ENCODE measurements at regions not wholly inside any gene's neighbourhood (a gene's known extent, or its start where the extent isn't known, plus 50 kb on each side); places are given as distances from the start of the nearest gene placed in this dataset.

DNA sequence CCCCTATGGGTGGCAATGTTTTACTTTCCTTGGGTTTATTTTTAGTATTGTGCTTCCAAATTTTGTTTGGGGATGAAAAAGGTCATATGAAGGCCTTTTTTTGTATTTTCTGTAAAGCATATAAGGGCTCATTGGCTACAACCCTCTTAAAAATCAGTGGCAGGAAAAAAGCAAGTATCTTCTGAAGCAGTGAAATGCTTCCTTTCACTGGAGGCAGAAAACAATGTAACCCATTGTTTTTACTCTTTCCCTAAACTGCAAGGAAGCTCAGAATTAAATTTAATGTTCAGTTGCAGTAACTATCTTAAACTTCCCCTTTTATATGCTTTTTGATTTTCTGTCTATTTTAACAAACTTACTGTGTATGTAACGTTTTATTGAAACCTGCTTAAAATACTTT, 148.7 kb upstream of the LYZL1 start:
- TF ChIP-seq, protein P1, sequence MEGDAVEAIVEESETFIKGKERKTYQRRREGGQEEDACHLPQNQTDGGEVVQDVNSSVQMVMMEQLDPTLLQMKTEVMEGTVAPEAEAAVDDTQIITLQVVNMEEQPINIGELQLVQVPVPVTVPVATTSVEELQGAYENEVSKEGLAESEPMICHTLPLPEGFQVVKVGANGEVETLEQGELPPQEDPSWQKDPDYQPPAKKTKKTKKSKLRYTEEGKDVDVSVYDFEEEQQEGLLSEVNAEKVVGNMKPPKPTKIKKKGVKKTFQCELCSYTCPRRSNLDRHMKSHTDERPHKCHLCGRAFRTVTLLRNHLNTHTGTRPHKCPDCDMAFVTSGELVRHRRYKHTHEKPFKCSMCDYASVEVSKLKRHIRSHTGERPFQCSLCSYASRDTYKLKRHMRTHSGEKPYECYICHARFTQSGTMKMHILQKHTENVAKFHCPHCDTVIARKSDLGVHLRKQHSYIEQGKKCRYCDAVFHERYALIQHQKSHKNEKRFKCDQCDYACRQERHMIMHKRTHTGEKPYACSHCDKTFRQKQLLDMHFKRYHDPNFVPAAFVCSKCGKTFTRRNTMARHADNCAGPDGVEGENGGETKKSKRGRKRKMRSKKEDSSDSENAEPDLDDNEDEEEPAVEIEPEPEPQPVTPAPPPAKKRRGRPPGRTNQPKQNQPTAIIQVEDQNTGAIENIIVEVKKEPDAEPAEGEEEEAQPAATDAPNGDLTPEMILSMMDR (IDR thresholded peaks at IDR 0.05), result no peak
- TF ChIP-seq POLR2A (IDR thresholded peaks at IDR 0.05) (no peak), POLR2AphosphoS5 (IDR thresholded peaks at IDR 0.05) (no peak)
